T-helper 9 cell (primary cell): ENCODE measurements at regions not wholly inside any gene's neighbourhood (a gene's known extent, or its start where the extent isn't known, plus 50 kb on each side); places are given as distances from the start of the nearest gene placed in this dataset.
"Not testable (repeated sequence)": the region's sequence is repeated elsewhere in the genome, so short reads cannot be mapped to it uniquely, and the experiment has no call there.

Experiments
- DNase-seq: peaks from one replicate; pipeline ENCODE4 v3.0.0-alpha.2; 2020

DNA sequence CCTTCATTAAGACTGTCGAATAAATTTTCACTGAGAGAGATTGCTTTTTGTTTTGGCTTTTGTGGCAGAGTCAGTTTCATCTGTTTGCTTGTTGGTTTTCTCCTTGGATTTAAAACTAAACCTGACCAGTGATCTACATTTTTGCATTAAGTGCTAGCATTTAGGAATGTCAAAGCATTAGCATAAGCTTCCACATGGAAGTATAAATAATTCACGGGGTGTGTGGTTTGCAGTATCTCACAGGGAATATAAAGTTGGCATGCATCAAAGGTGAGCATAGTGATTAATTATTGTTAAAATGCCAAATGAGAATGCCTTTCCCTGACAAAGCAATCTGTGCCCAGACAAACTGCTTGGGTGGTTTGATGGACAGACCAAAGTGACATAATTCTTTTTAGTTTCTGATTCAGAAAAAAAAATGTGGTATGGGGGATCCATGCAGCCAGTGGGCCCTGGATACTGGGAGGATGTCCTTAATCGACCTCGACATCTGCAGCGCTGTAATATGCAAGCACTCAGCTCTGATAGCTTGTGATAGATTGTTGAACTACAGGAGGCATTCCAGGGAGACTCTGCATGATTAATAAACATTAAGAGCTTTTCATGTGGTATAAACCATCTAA, 339.3 kb upstream of the POM121L12 start:
- DNase-seq: no peak

DNA sequence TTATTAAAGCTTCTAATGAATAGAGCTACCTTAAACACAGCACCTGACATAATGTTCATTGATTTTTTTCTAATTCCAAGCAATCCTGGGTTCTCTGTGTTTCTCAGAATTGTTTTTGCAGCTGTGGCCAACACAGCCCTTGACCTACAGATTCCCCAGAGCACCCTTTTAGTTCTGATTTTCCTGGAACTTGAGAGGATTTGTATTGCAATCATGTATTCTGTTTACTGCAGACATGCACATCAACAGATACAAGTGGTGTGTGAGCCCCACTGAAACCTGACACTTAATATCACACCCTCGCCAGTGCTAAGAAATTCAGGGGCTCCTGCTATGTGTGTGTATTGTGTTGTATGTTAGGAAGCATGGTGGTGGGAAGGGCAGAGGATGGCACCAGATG, 344.2 kb upstream of the POM121L12 start:
- DNase-seq: no peak

DNA sequence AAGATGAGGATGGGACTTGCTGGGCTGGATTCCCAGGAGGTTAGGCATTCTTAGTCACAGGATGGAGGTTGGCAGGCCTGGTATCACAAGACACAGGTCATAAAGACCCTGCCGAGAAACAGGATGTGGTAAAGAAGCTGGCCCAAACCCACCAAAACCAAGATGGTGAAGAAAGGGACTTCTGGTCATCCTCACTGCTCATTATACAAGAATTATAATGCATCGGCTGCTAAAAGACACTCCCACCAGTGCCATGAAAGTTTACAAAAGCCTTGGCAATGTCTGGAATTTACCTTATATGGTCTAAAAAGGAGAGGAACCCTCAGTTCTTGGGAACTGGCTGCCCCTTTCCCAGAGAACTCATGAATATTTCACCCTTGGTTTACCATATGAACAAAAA, 345.5 kb upstream of the POM121L12 start:
- no peak for DNase-seq

DNA sequence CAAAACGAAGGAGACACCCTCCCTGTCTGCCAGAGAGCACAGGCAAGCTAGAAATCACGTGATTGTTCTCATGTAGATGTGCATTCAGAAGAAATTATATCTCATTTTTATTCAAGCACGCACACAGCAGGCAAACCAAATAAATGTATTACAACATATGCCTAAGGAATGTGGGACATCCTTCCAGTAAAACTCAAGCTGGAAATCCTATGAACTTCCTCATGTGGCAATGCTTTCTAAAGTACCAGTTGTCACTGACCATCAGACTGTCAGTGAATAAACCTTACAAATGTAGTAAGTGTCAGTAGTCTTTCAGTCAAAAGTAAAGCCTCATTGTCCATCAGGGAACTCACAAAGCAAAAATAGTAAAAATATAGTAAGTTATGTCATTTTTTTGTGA, 350.1 kb upstream of the POM121L12 start:
- DNase-seq: no peak

DNA sequence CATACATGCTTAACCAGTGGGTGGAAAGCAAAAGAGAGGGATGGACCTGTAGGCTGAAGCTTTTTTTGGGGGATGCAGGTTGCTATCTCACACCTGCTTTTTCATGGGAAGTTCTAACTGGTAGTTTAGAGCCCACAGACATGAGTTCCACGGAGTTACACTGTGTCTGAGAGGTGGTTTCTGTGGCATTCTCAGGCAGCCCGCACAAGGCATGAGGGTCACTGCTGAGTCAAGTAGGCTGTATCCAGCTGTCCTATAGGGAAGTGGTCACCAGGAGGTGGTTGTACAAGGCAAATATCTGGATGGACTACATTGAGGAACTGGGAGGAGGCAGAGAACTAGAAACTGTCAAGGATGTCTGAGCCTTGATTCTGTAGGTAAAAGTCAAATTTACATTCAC, 351.0 kb upstream of the POM121L12 start:
- DNase-seq: no peak

DNA sequence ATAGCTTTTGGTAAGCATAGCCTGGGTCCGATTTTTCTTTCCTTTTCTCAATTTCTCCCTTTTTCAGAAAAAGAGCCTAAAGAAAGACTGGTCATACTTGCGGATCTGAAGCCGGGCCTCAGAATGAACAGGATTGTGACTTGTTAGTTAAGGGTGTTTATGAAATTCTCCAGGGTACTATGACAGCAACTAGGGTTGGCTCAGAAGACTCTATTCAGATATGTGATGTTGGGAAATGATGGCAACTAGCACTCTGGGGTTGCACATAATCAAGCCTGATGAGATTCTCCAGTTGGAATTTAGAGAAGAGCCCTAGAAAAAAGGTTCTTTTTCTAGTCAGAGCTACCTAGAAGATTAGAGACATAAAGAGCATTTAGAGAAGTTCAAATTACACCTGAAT, 352.4 kb upstream of the POM121L12 start:
- DNase-seq: no peak

DNA sequence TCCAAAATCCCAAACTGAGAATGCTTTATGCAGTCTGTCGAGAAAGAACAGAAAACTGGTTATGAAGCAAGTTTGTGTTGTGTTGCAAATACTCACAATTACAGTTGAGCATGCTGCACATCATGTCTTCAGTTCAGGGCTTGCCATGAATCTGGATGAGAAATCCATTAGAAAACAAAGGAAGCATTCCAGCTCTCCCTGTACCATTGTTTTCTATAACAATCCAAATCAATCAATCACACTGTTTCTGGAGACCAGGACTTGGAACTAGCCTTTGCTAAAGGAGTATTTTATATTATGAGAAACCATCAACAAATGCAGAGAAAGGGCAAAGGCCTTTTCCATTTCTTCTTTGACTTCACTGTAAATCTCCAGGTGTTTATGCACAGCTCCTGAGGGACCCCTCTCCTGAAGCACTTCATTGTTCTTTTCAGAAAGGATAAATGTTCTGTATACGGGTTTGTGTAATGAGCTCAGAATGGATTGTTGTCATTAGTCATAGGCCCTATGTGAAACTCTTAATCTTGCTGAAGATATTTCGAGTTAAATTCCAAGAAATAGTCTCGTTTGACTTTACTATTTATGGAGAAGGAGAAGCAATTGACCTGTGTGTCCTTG, 364.7 kb upstream of the POM121L12 start:
- DNase-seq: no peak

DNA sequence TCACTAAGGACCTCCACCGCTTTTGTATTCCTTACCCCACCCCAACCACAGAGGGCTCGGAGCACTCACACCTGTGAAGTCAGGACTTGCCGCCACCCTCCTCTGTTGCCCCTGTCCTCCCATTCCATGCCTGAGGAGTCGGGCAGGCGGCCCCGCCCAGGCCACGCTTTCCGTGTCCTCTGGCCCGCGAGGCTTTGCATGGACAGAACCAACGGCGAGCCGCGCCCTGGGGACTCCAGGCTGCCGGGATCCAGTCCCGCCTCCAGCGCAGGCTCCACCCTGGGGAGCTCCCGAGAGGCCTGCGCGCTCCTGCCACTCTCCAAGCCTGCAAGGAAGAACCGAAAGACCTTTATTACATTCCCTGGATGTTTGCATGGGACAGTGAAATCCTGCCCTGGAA, 366.4 kb upstream of the POM121L12 start:
- no peak for DNase-seq

DNA sequence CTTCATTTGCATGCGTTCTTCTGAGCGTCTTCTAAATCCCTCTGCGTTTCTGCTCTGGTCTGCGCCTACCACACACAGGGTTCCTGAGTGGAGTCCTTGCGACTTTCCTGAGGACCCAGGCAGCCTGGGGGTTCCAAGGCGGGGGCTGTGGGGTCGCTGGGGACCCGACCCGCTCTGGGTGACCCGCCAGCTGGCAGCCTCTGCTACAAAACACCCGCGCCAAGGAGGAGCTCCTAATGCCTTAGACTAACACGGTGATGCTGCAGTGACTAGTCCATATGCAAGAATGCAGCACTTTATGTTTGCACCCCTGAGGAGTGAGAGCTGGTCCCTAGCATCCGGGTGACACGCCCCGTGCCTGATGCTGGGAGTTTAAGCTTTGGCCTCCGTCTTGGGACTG, 367.0 kb upstream of the POM121L12 start:
- DNase-seq: no peak

DNA sequence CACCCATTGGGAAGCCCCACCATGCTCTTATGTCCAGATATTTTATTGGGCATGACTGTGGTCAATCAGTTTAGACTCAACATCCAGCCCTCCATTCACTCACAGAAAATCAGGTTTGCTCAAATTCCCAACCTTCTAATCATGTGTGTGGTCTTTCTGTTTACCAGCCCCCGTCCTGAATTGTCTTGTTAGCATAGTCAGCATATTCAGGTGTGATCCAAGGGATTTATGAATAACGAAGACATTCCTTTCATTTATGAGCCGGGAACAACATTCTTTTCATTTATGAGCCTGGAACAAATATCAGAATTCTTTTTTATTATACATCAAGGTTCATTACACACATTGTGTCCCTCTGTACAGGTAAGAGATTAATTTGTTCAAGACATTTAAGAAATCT, 376.3 kb upstream of the POM121L12 start:
- no peak for DNase-seq

DNA sequence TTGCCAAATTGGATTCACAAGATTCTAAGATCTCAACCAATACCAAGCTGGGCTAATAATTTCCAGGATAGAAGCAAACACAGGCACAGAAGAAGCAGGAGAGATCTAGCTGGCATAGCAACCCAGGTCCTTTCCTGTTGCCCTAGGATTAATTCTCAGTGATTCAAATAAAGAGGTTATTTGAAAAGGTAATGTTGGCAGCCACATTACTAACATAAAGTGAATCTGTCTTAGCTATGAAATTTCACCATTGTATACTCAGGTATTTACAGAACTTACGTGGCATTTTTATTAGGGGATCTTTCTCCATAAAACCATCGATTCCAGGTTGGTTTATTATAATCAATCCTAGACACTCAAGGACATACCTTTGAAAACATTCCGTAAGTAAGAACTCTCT, 379.3 kb upstream of the POM121L12 start:
- DNase-seq: no peak

DNA sequence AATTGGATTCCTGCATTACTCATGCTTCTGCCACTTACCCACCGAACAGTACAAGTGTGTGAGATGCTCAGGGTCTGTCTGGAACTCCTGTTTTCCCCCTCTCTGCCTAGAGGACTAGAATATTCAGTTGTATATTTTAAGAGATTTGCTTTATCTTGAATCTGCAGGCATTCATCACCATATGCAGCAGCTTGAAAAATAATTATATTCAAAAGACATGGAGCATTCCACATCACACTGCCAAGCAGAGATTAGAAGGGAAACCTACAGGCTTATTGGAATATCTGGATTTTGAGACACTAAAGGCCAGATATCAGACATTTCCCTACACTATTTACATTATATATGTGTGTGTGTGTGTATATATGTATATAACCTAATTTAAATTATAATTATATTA, 382.8 kb upstream of the POM121L12 start:
- no peak for DNase-seq

DNA sequence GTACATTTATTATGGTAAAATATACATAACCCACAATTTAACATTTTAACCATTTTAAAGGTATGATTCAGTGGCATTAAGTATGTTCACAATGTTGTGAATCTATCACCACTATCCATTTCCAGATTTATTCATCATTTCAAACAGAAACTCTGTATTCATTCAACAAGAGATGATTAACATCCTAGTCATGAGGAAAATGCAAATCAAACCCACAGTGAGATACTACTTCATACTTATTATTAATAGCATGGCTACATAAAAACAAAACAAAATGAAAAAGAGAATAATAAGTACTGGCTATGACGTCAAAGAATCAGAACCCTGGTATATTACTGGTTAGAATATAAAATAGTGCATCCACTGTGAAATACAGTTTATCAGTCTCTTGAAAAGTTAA, 386.6 kb upstream of the POM121L12 start:
- no peak for DNase-seq

DNA sequence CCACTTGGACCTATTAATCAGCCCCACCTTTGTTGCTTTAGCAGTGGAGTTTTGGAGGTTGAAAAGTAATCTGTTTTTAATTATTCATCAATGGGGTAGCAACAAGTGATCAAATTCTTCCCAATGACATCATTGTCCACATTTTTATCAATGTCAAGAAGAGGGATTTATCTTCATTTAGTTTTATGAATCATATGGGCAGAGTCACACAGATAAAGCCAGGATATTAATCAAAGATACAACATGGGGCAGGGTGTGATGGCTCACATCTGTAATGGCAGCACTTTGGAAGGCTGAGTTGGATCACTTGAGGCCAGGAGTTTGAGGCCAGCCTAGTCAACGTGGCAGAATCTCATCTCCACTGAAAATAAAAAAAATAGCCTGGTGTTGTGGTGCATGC, 388.4 kb upstream of the POM121L12 start:
- no peak for DNase-seq

DNA sequence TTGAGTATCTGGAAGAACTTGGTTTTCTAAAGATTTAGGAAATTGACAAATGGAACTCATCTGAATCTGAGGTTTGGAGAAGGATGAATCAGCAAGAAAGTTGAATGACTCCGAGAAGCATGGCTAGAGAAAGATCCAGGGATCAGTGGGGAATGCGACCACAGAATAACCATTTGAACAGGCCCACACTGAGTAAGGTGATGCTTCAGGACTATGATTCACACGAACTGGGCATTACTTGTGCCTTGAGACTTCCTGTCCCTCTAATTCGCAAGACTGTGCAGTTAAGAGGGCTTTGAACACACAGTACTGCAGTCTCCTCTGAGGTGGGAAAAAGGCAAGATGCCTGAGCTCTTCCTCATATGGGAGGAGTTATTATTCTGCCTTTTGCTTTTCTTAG, 395.5 kb upstream of the POM121L12 start:
- no peak for DNase-seq

DNA sequence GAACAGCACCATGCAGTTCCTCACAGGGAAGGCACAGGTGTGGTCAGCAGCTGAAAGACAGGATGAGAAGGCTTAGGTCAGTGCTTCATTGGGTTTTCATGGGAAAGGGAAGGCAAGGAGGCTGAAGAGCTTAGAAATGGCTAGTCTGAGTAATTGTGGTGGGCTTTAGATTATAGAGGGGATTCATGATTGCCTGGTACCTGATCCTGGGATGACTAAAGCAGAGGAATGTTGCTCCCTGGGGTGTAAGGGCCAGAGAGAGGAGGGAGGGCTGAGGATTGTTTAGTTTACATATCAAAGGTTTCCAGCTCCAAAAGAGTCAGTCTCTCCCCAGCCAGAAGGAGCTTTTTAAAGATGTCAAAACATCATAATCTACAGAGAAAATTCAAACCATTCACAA, 396.3 kb upstream of the POM121L12 start:
- no peak for DNase-seq

DNA sequence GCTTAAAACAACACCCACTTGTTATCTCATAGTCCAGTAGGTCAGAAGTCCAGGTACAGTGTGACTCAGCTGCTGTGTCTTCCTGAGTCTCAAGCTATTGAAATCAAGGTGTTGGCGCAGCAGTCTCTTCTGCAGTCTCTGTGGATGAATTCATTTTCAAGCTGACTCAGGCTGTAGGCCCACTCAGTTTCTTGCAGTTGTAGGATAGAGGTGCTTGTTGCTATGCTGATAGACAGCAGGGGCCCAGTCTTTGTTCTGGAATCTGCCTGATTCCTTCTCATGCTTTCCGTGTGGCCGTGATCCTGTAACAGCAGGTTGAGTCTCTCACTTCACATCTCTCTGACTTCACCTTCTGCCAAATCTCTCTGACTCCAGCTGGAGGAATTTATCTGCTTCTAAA, 400.4 kb upstream of the POM121L12 start:
- no peak for DNase-seq

DNA sequence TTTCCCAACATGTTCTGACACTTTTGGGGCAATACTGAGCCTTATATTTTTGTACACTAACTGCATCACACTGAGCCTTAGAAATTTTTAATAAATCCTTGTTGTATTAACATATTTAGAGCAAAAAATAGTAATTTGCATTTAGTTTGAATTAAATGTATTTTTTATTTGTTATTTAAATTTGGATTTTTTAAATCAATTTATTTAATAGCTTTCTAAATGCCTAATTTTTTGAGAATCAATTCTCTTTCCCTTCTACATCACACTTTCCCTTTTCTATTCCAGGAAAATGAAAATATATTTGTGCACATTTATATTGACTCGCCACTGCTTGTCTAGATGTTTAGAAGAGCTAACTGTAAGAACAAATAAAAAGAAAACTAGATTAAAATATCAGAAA, 414.6 kb upstream of the POM121L12 start:
- no peak for DNase-seq

DNA sequence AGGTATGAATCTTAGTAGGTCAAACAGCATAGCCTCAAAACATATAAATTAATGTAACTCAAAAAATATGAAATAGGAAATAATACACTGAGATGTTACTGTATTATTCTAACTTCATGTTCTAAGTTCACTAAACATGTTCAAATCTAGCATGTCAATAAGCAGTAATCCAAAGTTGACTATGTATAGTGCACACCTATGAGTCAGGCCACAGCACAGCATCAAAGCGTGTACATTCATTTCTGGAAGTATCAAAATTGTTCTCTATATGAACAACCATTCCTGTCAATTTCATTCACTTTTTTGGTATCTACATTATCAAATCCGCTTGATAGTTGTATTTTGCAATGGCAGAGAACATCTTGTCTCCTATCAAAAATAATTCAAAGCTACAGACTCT, 418.9 kb upstream of the POM121L12 start:
- DNase-seq: no peak

DNA sequence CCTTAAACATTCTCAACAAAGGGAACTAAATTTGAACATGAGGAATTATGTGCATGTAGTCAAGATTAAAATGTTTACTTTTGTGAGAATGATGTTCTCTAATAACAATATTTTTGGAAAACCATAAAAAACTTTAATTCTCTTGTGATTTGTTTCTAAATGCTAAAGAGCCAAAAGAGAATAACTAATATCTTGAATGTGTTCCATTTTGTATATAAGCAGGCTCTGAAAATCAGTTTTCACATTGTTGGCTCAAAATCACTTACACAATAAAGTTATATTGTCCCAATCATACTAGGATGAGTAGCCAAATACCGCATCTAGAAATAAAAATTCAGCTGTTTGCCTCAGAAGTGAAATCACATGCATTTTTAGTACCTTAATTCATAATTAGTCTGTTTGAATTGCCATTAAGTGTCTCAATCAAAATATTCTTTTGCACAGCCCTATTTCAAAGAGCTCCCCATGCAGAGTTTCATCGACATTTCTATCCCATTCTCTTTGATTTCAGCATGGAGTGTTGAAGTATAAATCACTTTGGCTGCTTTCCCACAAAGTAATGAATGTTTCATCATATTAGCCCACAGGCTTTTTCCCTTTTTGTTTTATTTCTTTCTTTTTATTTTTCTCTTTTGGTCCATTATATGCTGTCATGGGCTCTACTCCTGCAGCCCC, 420.3 kb upstream of the POM121L12 start:
- DNase-seq: no peak

DNA sequence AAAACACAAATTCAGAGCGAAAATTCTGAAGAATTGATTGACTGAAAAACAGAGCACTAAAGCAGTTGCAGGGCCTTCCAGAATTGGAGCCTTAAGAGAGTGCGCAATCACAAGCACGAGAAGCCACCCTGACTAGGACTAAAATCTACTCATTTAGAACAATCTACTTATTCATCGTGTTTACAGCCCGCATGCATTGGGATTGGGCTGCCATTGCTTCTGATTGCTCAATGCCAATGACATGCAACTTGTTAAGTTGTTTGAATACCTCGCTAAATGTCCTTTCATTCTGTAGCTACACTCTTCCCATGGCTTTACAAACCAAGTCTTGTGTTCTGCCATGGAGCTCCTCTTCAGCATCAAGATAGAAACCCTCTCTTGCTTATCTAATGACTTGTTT, 425.9 kb upstream of the POM121L12 start:
- no peak for DNase-seq

DNA sequence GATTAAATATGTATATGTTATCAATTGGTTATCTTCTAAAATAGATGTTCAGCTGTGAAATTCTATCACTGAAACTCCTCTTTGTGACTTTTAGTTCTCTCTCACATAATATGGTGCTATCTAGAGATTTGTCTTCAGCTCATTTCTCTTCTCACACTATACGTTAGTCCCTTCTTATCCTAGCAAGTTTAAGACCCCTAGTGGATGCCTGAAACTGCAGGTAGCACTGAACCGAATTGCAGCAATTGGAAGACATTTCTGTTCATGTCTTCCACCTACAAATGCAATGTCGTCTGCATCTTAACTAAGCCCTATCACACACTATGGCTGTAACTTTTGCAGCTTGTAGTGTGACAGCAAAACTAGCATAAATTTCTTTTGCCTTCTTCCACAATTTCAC, 442.7 kb upstream of the POM121L12 start:
- DNase-seq: no peak

DNA sequence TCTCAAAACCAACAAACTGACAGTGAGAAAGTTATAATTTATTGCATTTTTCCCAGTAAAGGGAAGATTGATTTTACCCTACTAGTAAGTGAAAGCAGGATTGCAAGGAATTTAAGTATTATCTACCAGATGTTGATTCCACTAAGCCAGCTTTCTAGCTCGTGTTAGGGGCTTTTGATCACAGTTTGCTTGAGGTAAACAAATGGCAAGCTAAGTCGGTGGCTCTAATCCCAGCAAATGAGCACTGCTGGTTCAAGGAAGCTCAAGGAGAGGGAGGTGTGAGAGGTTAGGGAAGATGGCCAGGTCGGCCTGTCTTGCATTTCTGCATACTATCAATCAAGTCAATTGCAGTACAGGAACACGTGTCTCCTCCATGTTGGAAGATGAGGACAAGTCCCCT, 448.7 kb upstream of the POM121L12 start:
- DNase-seq: no peak

DNA sequence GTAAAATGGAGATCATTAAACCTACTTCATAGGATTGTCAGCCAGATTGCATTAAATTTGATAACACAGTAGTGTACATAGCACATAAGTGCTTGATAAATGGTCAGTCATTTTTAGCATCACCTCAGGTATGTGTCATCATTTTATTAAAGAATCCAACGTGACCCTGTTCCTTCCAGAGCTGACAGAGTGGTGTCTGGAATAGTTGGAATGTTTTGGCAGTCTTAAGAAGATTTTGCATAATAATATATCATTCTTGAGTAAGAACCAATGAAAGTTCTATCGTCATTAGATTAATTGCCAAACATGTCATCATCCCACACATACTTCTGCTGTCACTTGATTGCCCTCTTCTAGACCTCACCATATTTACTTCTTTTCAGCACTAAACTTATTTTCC, 451.4 kb upstream of the POM121L12 start:
- DNase-seq: no peak

DNA sequence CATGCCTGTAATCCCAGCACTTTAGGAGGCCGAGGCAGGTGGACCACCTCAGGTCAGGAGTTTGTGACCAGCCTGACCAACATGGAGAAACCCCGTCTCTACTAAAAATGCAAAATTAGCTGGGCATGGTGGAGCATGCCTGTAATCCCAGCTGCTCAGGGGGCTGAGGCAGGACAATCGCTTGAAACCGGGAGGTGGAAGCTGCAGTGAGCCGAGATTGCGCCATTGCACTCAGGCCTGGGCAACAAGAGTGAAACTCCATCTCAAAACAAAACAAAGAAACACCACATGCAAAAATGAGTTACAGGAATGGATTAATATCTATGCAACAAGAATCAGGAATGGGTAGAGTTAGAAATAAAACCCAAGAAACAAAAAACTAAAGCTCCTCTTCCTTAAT, 462.3 kb upstream of the POM121L12 start:
- DNase-seq: not testable (repeated sequence)
